Brain microvascular endothelial cell (primary cell): ENCODE measurements at regions not wholly inside any gene's neighbourhood (a gene's known extent, or its start where the extent isn't known, plus 50 kb on each side); places are given as distances from the start of the nearest gene placed in this dataset.

Experiments
- DNase-seq: peaks from one replicate; pipeline ENCODE4 v3.0.0-alpha.2; 2020
- H3K27ac ChIP-seq: fragments of 250-450 bp; sonication (Bioruptor Pico); 2 replicates; pipeline ENCODE4 v1.5.1; 2020; ENCODE audit warnings: mild to moderate bottlenecking, moderate library complexity
- H3K27me3 ChIP-seq: fragments of 250-450 bp; sonication (Bioruptor Pico); replicated peaks from 2 replicates; pipeline ENCODE4 v1.5.1; 2020; ENCODE audit warnings: mild to moderate bottlenecking
- H3K36me3 ChIP-seq: fragments of 250-450 bp; sonication (Bioruptor Pico); replicated peaks from 2 replicates; pipeline ENCODE4 v1.5.1; 2020; ENCODE audit warnings: mild to moderate bottlenecking
- H3K4me3 ChIP-seq: 2 replicates; pipeline ENCODE4 v1.5.1; 2011; ENCODE audit warnings: low read depth, mild to moderate bottlenecking, control low read depth, low read length, moderate library complexity
- in situ Hi-C: cut with HindIII; loops from 2 replicates; pipeline ENCODE4 v1.10.0; 2017; ENCODE audit warnings: low sequenced_read_pairs, low pct_ligation_motif_present
- TF ChIP-seq, protein P1 (sequence below): IDR thresholded peaks from 2 replicates; pipeline ENCODE4 v1.5.1; 2011; ENCODE audit warnings: low read depth, mild to moderate bottlenecking, moderate library complexity, low read length, control low read depth, inconsistent platforms; ENCODE audit errors: missing control alignments

DNA sequence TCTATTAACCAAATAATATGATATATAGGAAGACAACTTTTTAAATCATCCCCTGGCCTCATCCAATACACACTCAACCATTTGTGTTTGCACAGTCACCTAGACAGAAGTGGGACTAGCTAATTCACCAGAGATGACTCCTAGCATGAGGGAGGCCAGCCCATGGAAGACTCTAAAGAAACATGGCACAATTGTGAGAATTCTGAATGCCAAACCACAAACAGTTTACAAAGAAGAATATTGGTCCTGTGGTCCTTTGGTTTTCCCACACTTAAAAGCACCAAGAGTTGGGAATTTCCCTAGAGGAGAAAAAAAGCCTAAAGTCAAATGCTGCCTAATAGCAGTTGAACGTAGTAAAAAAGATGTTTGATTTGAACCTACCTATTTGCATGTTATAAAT lies 609.9 kb downstream of the ACTL7B start:
- TF ChIP-seq, protein P1, sequence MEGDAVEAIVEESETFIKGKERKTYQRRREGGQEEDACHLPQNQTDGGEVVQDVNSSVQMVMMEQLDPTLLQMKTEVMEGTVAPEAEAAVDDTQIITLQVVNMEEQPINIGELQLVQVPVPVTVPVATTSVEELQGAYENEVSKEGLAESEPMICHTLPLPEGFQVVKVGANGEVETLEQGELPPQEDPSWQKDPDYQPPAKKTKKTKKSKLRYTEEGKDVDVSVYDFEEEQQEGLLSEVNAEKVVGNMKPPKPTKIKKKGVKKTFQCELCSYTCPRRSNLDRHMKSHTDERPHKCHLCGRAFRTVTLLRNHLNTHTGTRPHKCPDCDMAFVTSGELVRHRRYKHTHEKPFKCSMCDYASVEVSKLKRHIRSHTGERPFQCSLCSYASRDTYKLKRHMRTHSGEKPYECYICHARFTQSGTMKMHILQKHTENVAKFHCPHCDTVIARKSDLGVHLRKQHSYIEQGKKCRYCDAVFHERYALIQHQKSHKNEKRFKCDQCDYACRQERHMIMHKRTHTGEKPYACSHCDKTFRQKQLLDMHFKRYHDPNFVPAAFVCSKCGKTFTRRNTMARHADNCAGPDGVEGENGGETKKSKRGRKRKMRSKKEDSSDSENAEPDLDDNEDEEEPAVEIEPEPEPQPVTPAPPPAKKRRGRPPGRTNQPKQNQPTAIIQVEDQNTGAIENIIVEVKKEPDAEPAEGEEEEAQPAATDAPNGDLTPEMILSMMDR, result no peak
- H3K4me3 ChIP-seq, result no peak overlapping the region
- H3K27ac ChIP-seq, result no peak overlapping the region
- in situ Hi-C loops, result no loop called here
- H3K27me3 ChIP-seq, result no peaks in the 10 kb centered on the region
- H3K36me3 ChIP-seq, result no peaks in the 10 kb centered on the region
- DNase-seq, result no peak

DNA sequence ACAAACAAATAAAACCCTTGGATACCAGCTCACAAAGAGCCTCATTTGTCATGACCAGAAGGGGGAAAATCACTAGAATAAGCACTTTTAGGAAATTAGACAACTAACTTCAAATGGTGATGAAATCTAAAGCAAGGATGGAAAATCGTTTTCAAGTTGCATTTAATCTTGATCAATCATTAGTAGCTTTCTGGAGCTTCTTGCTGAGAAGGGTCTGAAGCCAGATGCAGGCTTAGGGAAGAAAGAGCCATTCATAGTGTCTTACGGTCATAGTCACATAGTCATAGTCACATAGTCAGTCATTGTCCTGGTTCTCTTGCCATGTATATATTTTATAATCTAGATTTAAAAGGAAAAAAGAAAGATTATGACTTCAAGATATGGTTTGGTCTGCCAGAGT lies 610.5 kb downstream of the ACTL7B start:
- no peak overlapping the region for H3K4me3 ChIP-seq
- no peaks in the 10 kb centered on the region for H3K36me3 ChIP-seq
- in situ Hi-C loops, result no loop called here
- no peaks in the 10 kb centered on the region for H3K27me3 ChIP-seq
- H3K27ac ChIP-seq, result no peak overlapping the region
- no peak for DNase-seq
- TF ChIP-seq, protein P1, result no peak

DNA sequence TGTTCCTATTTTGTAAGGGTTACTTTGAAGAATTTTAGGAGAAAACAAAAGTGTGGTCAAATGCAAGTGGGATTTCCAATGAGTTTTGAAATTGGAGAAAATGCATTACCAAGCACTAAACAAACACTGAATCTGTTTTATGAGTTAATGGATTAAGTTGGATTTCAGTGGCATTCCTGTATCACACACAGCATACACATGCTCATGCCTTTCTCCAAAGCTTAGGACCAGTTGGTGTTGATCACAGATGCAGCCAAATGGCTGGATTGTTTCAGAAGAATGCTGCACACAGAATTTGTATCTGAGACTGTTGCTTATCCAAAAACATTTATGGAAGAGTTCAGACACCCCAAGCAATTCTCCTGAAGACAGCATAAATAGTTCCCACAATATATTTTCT lies 611.1 kb downstream of the ACTL7B start:
- DNase-seq, result no peak
- Histone ChIP-seq H3K27me3 (no peaks in the 10 kb centered on the region), H3K27ac (no peak overlapping the region), H3K4me3 (no peak overlapping the region), H3K36me3 (no peaks in the 10 kb centered on the region)
- in situ Hi-C loops, result no loop called here
- TF ChIP-seq, protein P1, result no peak

DNA sequence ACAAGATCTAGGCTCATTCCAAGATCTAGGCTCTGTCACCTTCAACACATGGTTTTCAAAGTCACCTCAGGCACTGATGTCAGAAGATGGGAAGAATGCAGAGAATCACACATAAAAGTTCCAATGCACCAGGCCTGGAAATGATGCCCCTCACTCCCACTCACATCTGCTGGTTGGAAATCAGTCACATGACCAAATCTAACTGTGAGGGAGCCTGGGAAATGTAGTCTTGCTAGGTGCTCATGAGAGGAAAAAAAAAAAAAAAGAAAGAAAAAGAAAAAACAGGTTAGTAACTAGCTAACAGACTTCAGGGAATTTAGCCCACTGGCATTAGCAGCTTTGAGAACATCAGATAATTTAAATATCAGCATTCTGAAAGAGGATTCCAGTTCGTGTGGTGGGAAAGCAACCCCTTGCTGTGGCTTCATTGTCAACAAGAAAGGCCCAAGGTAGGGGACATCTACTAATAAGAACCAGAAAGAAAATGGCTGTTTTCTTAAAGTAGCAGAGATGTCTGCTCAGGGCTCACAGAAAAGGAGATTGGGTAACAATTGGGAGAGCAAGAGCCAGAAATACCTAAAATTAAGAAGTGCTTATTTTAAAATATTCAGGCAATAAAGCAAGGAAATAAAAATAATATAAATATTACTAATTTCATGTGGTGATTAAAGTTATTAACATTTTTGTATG lies 614.3 kb downstream of the ACTL7B start:
- in situ Hi-C loops, result no loop called here
- Histone ChIP-seq H3K36me3 (no peaks in the 10 kb centered on the region), H3K4me3 (no peak overlapping the region), H3K27me3 (no peaks in the 10 kb centered on the region), H3K27ac (no peak overlapping the region)
- TF ChIP-seq, protein P1, result no peak
- DNase-seq, result no peak

DNA sequence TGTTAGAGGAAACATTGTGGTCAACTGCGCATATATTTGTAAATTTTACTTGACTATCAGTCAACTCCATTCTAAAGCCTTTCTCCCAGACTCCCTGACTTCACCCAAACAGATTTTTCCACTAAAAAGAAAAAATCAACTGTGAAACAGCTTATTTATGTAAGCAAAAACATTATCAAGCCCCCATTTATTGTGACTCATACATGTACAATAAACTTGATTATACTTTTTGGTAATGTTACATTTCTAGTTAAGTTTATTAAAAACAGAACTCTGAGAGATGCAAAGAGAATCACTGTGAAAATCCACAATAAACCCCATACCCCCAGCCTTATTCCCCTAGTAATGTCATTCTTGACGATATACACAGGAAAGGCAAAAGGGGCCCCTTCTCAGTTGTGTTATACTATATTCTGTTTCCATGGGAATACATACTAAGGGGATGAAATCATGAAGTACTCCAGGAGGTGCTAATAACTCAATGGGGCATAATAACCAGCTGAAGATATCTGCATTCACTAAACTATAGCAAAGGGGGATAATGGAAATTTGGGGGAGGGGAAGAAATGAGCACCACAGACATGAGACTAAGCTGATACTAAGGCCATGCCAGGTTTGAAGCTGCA lies 616.0 kb downstream of the ACTL7B start:
- no peak for DNase-seq
- H3K36me3 ChIP-seq, result no peaks in the 10 kb centered on the region
- no peak overlapping the region for H3K27ac ChIP-seq
- TF ChIP-seq, protein P1, result no peak
- in situ Hi-C loops, result no loop called here
- H3K4me3 ChIP-seq, result no peak overlapping the region
- no peaks in the 10 kb centered on the region for H3K27me3 ChIP-seq
